GM13977 (cell line): ENCODE measurements at regions not wholly inside any gene's neighbourhood (a gene's known extent, or its start where the extent isn't known, plus 50 kb on each side); places are given as distances from the start of the nearest gene placed in this dataset.

Source experiments
- DNase-seq: peaks from one replicate; pipeline ENCODE4 v3.0.0; 2012; ENCODE audit warnings: low spot score
- CTCF ChIP-seq: IDR thresholded peaks from 2 replicates; pipeline ENCODE4 v1.5.1; 2012; ENCODE audit warnings: mild to moderate bottlenecking, control low read depth; ENCODE audit not compliant: insufficient read depth; ENCODE audit errors: extremely low read depth, missing control alignments
- in situ Hi-C: fragments of 300-500 bp; cut with MboI; formaldehyde crosslinking; loops from one replicate; pipeline ENCODE4 v1.12.0; 2022; ENCODE audit warnings: low sequenced_read_pairs, low pct_unique_long_range_greater_than_20kb, mixed read lengths, inconsistent platforms; ENCODE audit not compliant: unreplicated experiment

DNA sequence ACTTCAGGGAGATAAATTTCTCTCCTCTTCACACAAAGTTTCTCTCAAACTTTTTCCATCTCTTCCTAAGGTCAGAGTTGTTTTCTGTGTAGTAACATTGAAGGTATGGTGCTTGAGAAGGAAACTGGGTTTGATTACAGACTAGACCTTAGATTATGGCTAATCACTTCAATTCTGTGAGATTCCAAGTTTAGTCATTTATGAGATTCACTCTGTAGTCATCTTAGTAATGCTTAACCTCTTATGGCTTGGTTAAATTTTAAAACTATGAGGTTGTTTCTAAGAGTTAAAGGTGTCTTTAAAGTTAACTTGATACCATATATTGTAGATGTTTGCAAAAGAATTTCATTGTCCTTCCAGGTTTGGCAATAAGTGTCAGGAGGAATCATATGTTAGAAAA lies 1092.2 kb downstream of the KCNT2 start:
- in situ Hi-C loops, result no loop called here
- DNase-seq, result no peak
- TF ChIP-seq CTCF, result no peak

GRCh38 chr1:195511501-195511900 lies 1096.7 kb downstream of the KCNT2 start:
- no peak for DNase-seq
- in situ Hi-C loops, result no loop called here
- TF ChIP-seq CTCF, result no peak

DNA sequence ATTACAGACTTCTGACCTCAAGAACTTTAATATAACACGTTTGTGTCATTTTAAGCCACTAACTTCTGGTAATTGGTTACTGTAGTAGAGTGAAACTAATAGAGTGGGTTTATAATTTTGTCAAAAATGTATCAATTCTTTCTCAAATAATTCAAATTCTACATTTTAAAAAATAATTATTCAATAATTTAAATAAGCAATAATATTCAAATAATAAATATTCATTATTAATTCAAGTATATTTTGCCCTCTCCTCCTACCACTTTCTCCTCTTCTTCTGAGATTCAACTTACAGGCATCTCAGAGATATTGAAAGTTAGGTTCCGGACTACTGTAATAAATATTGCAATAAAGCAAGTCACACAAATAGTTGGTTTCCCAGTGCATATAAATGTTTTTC lies 1107.1 kb downstream of the KCNT2 start:
- no peak for TF ChIP-seq CTCF
- in situ Hi-C loops, result no loop called here

GRCh38 chr1:195495720-195496635 lies 1112.3 kb downstream of the KCNT2 start:
- in situ Hi-C loops, result no loop called here
- TF ChIP-seq CTCF, result no peak
- DNase-seq, result no peak

More for the DNA sequence above, 1107.1 kb downstream of the KCNT2 start:
- no peak for DNase-seq

DNA sequence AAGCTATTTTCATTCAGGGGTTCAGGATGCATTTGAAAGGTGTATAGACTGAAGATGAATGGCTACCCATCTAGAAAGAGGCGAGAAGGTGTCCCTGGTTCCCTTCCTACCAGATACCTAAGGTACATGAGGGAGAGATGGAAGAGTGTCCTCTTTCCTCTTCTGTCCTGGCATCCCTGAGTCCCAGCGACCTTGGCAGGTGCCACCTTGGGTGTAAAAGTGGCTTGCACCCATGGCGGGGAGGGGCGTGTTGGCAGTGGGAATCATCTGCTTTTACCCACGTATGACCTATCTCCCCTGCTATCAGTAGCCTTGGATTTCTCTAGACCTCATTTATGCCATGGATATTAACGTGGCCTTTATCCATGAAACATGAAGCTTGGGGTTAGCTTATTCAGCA lies 1126.1 kb downstream of the KCNT2 start:
- DNase-seq, result no peak
- TF ChIP-seq CTCF, result no peak
- in situ Hi-C loops, result no loop called here

DNA sequence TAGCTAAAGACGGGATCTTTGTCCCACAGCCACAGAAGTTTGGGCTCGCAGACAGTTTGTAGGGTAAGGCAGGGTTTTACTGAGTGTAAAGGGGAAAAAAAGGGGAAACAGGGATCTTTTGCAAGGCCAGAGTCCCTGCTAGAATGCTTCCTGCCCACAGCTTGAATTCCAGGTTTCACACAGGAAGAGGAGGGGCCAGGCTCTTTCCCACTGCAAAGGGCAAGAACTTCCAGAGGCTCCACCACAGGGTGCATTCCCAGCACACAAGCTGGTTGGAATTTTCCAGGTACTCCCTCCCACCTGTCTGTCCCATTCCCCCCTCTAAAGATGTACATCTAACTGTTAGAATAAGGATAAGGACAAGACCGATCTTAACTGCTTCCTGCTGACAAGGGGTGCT lies 1126.9 kb downstream of the KCNT2 start:
- no peak for DNase-seq
- in situ Hi-C loops, result no loop called here
- no peak for TF ChIP-seq CTCF
